ENCODE measurements at regions not wholly inside any gene's neighbourhood (a gene's known extent, or its start where the extent isn't known, plus 50 kb on each side); places are given as distances from the start of the nearest gene placed in this dataset.

- Histone ChIP-seq H3K4me3 (no peak overlapping the region), H3K27me3 (ENCODE audit: control insufficient read depth in 2 of 2, insufficient read depth in 2 of 2, low read length in 2 of 2) (no peaks in the 10 kb centered on the region), H4K20me1 (replicated peaks; ENCODE audit: control insufficient read depth, insufficient read depth, low read length) (no peaks in the 10 kb centered on the region), H3K79me2 (ENCODE audit: control insufficient read depth, insufficient read depth, low read length) (no peaks in the 10 kb centered on the region), H3K9me3 (replicated peaks; ENCODE audit: control insufficient read depth, insufficient read depth, low read depth, low read length) (no peaks in the 10 kb centered on the region), H3K27ac (ENCODE audit: extremely low read depth, low read depth, low read length) (no peak overlapping the region), H3K4me1 (replicated peaks in 1 of 2; ENCODE audit: control insufficient read depth in 2 of 2, insufficient read depth in 2 of 2, low read length in 2 of 2) (no peaks in the 10 kb centered on the region), H3K36me3 (ENCODE audit: control insufficient read depth, insufficient read depth, low read length) (no peaks in the 10 kb centered on the region), H3K4me2 (ENCODE audit: insufficient read depth, low read length) (no peak overlapping the region), H2AFZ (ENCODE audit: low read depth, low read length) (no peak overlapping the region), H3K9ac (ENCODE audit: insufficient read depth in 1 of 2, low read depth in 2 of 2, low read length in 2 of 2) (no peak overlapping the region), H3K9me1 (ENCODE audit: control insufficient read depth, insufficient read depth, low read length) (no peaks in the 10 kb centered on the region)
- TF ChIP-seq, protein P1, sequence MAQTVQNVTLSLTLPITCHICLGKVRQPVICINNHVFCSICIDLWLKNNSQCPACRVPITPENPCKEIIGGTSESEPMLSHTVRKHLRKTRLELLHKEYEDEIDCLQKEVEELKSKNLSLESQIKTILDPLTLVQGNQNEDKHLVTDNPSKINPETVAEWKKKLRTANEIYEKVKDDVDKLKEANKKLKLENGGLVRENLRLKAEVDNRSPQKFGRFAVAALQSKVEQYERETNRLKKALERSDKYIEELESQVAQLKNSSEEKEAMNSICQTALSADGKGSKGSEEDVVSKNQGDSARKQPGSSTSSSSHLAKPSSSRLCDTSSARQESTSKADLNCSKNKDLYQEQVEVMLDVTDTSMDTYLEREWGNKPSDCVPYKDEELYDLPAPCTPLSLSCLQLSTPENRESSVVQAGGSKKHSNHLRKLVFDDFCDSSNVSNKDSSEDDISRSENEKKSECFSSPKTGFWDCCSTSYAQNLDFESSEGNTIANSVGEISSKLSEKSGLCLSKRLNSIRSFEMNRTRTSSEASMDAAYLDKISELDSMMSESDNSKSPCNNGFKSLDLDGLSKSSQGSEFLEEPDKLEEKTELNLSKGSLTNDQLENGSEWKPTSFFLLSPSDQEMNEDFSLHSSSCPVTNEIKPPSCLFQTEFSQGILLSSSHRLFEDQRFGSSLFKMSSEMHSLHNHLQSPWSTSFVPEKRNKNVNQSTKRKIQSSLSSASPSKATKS (CRISPR knock-in tag; IDR thresholded peaks at IDR 0.05), result no peak
- TF ChIP-seq STAT5B (CRISPR knock-in tag; IDR thresholded peaks at IDR 0.05), result no peak
- no peak for TF ChIP-seq MITF (IDR thresholded peaks at IDR 0.05)
- TF ChIP-seq STAT5A (IDR thresholded peaks at IDR 0.05; ENCODE audit: borderline replicate concordance, low read length), result no peak
- TF ChIP-seq SETDB1 (IDR thresholded peaks at IDR 0.05; ENCODE audit: low read length), result no peak
- TF ChIP-seq ZBTB5 (IDR thresholded peaks at IDR 0.05), result no peak
- TF ChIP-seq FOSL1 (tag; conservative IDR thresholded peaks at IDR 0.05), result no peak
- TF ChIP-seq TAF1 (IDR thresholded peaks at IDR 0.05; ENCODE audit: control insufficient read depth, extremely low read depth, insufficient read depth, low read length, severe bottlenecking), result no peak
- TF ChIP-seq ETV5 (CRISPR knock-in tag; IDR thresholded peaks at IDR 0.05; ENCODE audit: low read depth), result no peak
- no TSS peak for BruUV-seq (replicated peaks)
- POLR2A ChIA-PET, result no interaction called here
- 0% methylated on average over 3 of the region's 3 CpGs for WGBS (ENCODE audit: insufficient coverage, low coverage, missing lambda C conversion rate)
- no peak for ATAC-seq
- no peak for FAIRE-seq
- intact Hi-C loops (cut with micrococcal nuclease) (no loop called here), in situ Hi-C loops (cut with MboI) (no loop called here)
- CTCF ChIA-PET (ENCODE audit: low intra/inter-chr PET ratio), result no interaction called here
- DNase-seq (ENCODE audit: extremely low read depth in 1 of 4, low spot score in 3 of 4), result no peak
Observed at GRCh38 chr3:81364411-81364810, 397.0 kb downstream of the GBE1 start.

Measured in K562 (cell line).